ENCODE measurements at regions not wholly inside any gene's neighbourhood (a gene's known extent, or its start where the extent isn't known, plus 50 kb on each side); places are given as distances from the start of the nearest gene placed in this dataset.

DNA sequence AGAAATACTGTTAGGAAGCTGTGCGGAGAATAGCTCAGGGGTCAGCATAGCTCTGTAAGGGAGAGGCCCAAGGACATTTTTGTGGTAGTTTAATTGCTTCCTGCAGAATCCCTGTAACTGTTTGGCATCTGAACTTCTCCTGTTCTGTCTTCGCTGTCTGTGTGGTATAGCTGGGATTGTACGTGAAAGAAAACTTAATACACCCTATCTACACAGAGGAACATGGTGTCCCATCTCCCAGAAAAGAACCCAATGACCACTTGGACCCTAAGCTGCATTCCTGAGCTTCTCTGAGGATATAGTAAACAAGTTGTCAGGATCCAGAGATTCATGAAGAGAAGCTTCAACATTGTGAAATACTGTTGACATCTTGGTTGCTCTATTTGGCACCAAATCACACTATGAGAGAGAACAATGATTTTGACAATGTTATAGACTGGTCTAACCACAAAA, 81.3 kb downstream of the CDC42EP3 start:
- H3K27ac Mint-ChIP-seq: no peak overlapping the region
- H3K9me3 Mint-ChIP-seq: peaks cover 5% of the 10 kb centered on the region
- no peak overlapping the region for H3K4me3 Mint-ChIP-seq
- peaks cover 2% of the 10 kb centered on the region for H3K36me3 Mint-ChIP-seq (ENCODE audit: low read depth)
- peaks cover 44% of the 10 kb centered on the region for H3K4me1 Mint-ChIP-seq (ENCODE audit: low read depth)
- intact Hi-C loops (cut with micrococcal nuclease): no loop called here
- no peaks in the 10 kb centered on the region for H3K27me3 Mint-ChIP-seq (ENCODE audit: low read depth)
- no peak for DNase-seq
- CTCF ChIA-PET: interaction anchor here (0.9 kb wide), 1 partner anchor 25 kb away, joined by 3 read pairs; no protein-coding TSS in a partner anchor

Measured in activated naive CD4-positive, alpha-beta T cell treated with anti-CD3 and anti-CD28 coated beads for 36 hours (primary cell).